Esophagus squamous epithelium (tissue), 4 donors: ENCODE measurements at regions not wholly inside any gene's neighbourhood (a gene's known extent, or its start where the extent isn't known, plus 50 kb on each side); places are given as distances from the start of the nearest gene placed in this dataset.

Source experiments
- CTCF ChIP-seq, 6 experiments: fragments of 450-650 bp in 4 of 6; fragments of 200-600 bp in 2 of 6; sonication (generic) in 2 of 6; IDR thresholded peaks; one replicate each; pipeline ENCODE4 v1.5.1; 2016 to 2019; ENCODE audit warnings: antibody characterized with exemption in 6 of 6, mild to moderate bottlenecking in 4 of 6, moderate library complexity in 4 of 6
- POLR2A ChIP-seq, 4 donors: fragments of 450-650 bp; IDR thresholded peaks; one replicate each; pipeline ENCODE4 v1.6.1; 2017; ENCODE audit warnings: antibody characterized with exemption in 4 of 4, mild to moderate bottlenecking in 4 of 4, moderate library complexity in 3 of 4

GRCh38 chr13:87554045-87554444 lies 117.1 kb upstream of the SLITRK5 start:
- no peak for TF ChIP-seq CTCF (IDR thresholded peaks at IDR 0.05)
- TF ChIP-seq POLR2A (IDR thresholded peaks at IDR 0.05) = no peak
